ENCODE measurements at regions not wholly inside any gene's neighbourhood (a gene's known extent, or its start where the extent isn't known, plus 50 kb on each side); places are given as distances from the start of the nearest gene placed in this dataset.
"Not testable (repeated sequence)": the region's sequence is repeated elsewhere in the genome, so short reads cannot be mapped to it uniquely, and the experiment has no call there.

DNA sequence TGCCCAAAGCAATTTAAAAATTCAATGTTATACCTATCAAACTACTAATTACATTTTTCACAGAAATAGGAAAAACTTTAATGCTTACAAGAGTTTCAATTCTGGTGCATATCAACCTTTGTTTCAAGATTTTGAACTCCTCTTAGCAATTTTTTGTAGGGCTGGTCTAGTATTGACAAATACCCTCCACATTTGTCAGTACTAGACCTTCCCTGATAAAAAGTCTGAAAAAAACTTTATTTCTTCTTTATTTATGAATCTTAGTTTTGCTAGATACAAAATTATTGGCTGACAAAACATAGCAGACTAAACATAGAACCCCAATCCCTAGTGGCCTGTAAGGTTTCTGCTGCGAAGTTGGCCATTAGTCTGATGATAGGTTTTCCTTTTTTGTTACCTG, 1804.9 kb downstream of the EFNA5 start:
- intact Hi-C loops (cut with DNase I): no loop called here
- DNase-seq (no peak), FAIRE-seq (no peak)
- TF ChIP-seq CTCF (IDR thresholded peaks at IDR 0.05; ENCODE audit: borderline replicate concordance, extremely low read depth, insufficient read depth): no peak
- no peak overlapping the region for H3K27ac ChIP-seq (ENCODE audit: low read depth in 2 of 2, low read length in 2 of 2)
- no peak overlapping the region for H3K9ac ChIP-seq (ENCODE audit: low read length in 3 of 3)
- no peaks in the 10 kb centered on the region for H3K27me3 ChIP-seq (ENCODE audit: control insufficient read depth, insufficient read depth, low read length)
- no peak overlapping the region for H3K4me3 ChIP-seq (ENCODE audit: low read length in 3 of 3)
- no peaks in the 10 kb centered on the region for H3K4me1 ChIP-seq (ENCODE audit: control insufficient read depth in 2 of 3, insufficient read depth in 2 of 3, low read depth in 1 of 3, low read length in 3 of 3)
- H3K9me3 ChIP-seq (ENCODE audit: control insufficient read depth in 2 of 3, insufficient read depth in 1 of 3, low read length in 3 of 3): no peaks in the 10 kb centered on the region
- H3K36me3 ChIP-seq (ENCODE audit: control insufficient read depth in 2 of 3, insufficient read depth in 3 of 3, low read length in 3 of 3): no peaks in the 10 kb centered on the region

DNA sequence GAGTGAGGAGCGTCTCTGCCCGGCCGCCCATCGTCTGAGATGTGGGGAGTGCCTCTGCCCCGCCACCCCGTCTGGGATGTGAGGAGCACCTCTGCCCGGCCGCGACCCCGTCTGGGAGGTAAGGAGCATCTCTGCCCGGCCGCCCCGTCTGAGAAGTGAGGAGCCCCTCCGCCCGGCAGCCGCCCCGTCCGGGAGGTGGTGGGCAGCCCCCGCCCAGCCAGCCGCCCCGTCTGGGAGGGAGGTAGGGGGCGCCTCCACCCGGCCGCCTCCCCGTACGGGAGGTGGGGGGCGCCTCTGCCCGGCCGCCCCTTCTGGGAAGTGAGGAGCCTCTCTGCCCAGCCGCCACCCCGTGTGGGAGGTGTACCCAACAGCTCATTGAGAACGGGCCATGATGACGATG, 1811.4 kb downstream of the EFNA5 start:
- H3K9me3 ChIP-seq (ENCODE audit: control insufficient read depth in 2 of 3, insufficient read depth in 1 of 3, low read length in 3 of 3); H3K9ac ChIP-seq (ENCODE audit: low read length in 3 of 3); H3K4me1 ChIP-seq (ENCODE audit: control insufficient read depth in 2 of 3, insufficient read depth in 2 of 3, low read depth in 1 of 3, low read length in 3 of 3); H3K36me3 ChIP-seq (ENCODE audit: control insufficient read depth in 2 of 3, insufficient read depth in 3 of 3, low read length in 3 of 3); H3K27ac ChIP-seq (ENCODE audit: low read depth in 2 of 2, low read length in 2 of 2); H3K27me3 ChIP-seq (ENCODE audit: control insufficient read depth, insufficient read depth, low read length); intact Hi-C loops (cut with DNase I); DNase-seq; FAIRE-seq; H3K4me3 ChIP-seq (ENCODE audit: low read length in 3 of 3): not testable (repeated sequence)

- intact Hi-C loops (cut with DNase I): no loop called here
- Histone ChIP-seq H3K36me3 (ENCODE audit: control insufficient read depth in 2 of 3, insufficient read depth in 3 of 3, low read length in 3 of 3) (no peaks in the 10 kb centered on the region), H3K4me1 (ENCODE audit: control insufficient read depth in 2 of 3, insufficient read depth in 2 of 3, low read depth in 1 of 3, low read length in 3 of 3) (no peaks in the 10 kb centered on the region), H3K27ac (ENCODE audit: low read depth in 2 of 2, low read length in 2 of 2) (no peak overlapping the region), H3K4me3 (ENCODE audit: low read length in 3 of 3) (no peak overlapping the region), H3K9me3 (ENCODE audit: control insufficient read depth in 2 of 3, insufficient read depth in 1 of 3, low read length in 3 of 3) (no peaks in the 10 kb centered on the region), H3K27me3 (ENCODE audit: control insufficient read depth, insufficient read depth, low read length) (no peaks in the 10 kb centered on the region), H3K9ac (ENCODE audit: low read length in 3 of 3) (no peak overlapping the region)
- no peak for FAIRE-seq
- DNase-seq: no peak
- TF ChIP-seq CTCF (IDR thresholded peaks at IDR 0.05; ENCODE audit: borderline replicate concordance, extremely low read depth, insufficient read depth): no peak
These were observed 1821.0 kb downstream of the EFNA5 start for GRCh38 chr5:105849701-105850100.

DNA sequence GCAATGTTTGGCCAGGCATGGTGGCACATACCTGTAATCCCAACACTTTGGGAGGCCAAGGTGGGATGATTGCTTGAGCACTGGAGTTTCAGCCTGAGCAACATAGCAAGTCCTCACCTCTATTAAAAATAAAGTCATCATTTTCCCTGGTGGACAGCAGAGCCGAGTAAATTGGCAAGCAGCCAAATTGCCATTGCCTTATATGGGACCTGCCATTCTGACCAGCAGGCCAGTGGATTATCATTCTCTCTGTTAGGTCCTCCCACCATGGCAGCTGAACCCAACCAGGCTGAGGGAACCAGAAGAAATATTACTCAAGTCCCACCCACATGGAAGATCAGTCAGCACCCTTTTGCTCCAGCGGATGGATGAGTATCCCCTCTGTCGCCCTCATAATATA, 1829.9 kb downstream of the EFNA5 start:
- H3K36me3 ChIP-seq (ENCODE audit: control insufficient read depth in 2 of 3, insufficient read depth in 3 of 3, low read length in 3 of 3): no peaks in the 10 kb centered on the region
- TF ChIP-seq CTCF (IDR thresholded peaks at IDR 0.05; ENCODE audit: borderline replicate concordance, extremely low read depth, insufficient read depth): no peak
- H3K4me3 ChIP-seq (ENCODE audit: low read length in 3 of 3): no peak overlapping the region
- no peak overlapping the region for H3K27ac ChIP-seq (ENCODE audit: low read depth in 2 of 2, low read length in 2 of 2)
- H3K27me3 ChIP-seq (ENCODE audit: control insufficient read depth, insufficient read depth, low read length): no peaks in the 10 kb centered on the region
- DNase-seq (peak in 1 of 5 donors; percentile 3), FAIRE-seq (no peak)
- no peaks in the 10 kb centered on the region for H3K4me1 ChIP-seq (ENCODE audit: control insufficient read depth in 2 of 3, insufficient read depth in 2 of 3, low read depth in 1 of 3, low read length in 3 of 3)
- no peak overlapping the region for H3K9ac ChIP-seq (ENCODE audit: low read length in 3 of 3)
- intact Hi-C loops (cut with DNase I): no loop called here
- H3K9me3 ChIP-seq (ENCODE audit: control insufficient read depth in 2 of 3, insufficient read depth in 1 of 3, low read length in 3 of 3): no peaks in the 10 kb centered on the region
